Liver (tissue), 8 donors: ENCODE measurements at regions not wholly inside any gene's neighbourhood (a gene's known extent, or its start where the extent isn't known, plus 50 kb on each side); places are given as distances from the start of the nearest gene placed in this dataset.

Experiments used
- DNase-seq: peaks from one replicate; pipeline ENCODE4 v3.0.0-alpha.2; 2017; ENCODE audit warnings: low spot score
- H3K27ac ChIP-seq, 2 donors: one replicate each; pipeline ENCODE4 v1.7.0; 2013; ENCODE audit warnings: inconsistent platforms in 2 of 2, low read length in 2 of 2, control low read depth in 1 of 2, low read depth in 1 of 2, mild to moderate bottlenecking in 1 of 2
- H3K27me3 ChIP-seq, 4 donors: one replicate each; pipeline versions ENCODE4 v1.6.1 to v1.7.0; 2013; ENCODE audit warnings: low read length in 3 of 4, inconsistent platforms in 1 of 4, mild to moderate bottlenecking in 1 of 4, moderate library complexity in 1 of 4; ENCODE audit not compliant: control insufficient read depth in 4 of 4, insufficient read depth in 4 of 4
- H3K36me3 ChIP-seq, 4 donors: one replicate each; pipeline versions ENCODE4 v1.6.1 to v1.7.0; 2013; ENCODE audit warnings: low read length in 3 of 4, mild to moderate bottlenecking in 3 of 4, low read depth in 1 of 4, moderate library complexity in 1 of 4; ENCODE audit not compliant: control insufficient read depth in 4 of 4, insufficient read depth in 3 of 4
- H3K4me1 ChIP-seq, 4 donors: one replicate each; pipeline versions ENCODE4 v1.6.1 to v1.7.0; 2013; ENCODE audit warnings: low read length in 3 of 4, mild to moderate bottlenecking in 3 of 4, moderate library complexity in 1 of 4; ENCODE audit not compliant: control insufficient read depth in 4 of 4, insufficient read depth in 4 of 4
- H3K4me3 ChIP-seq, 3 donors: one replicate each; pipeline versions ENCODE4 v1.6.1 to v1.7.0; 2013; ENCODE audit warnings: low read length in 3 of 3, control low read depth in 1 of 3, low read depth in 1 of 3, mild to moderate bottlenecking in 1 of 3
- H3K9ac ChIP-seq, 2 donors: one replicate each; pipeline ENCODE4 v1.7.0; 2013; ENCODE audit warnings: low read length in 2 of 2, mild to moderate bottlenecking in 2 of 2, moderate library complexity in 2 of 2, control low read depth in 1 of 2, low read depth in 1 of 2
- H3K9me3 ChIP-seq, 4 donors: one replicate each; pipeline versions ENCODE4 v1.6.1 to v1.7.0; 2013; ENCODE audit warnings: low read length in 3 of 4; ENCODE audit not compliant: control insufficient read depth in 4 of 4
- CTCF ChIP-seq: fragments of 150-350 bp; IDR thresholded peaks from 2 replicates; pipeline ENCODE4 v1.5.1; 2017; ENCODE audit warnings: improper control_type of control experiment, low read depth, low read length; ENCODE audit not compliant: missing input control
- EGR1 ChIP-seq, 2 donors: IDR thresholded peaks; 2 replicates each; pipeline ENCODE4 v1.6.1; 2016 to 2018; ENCODE audit warnings: antibody characterized with exemption in 2 of 2, low read depth in 2 of 2
- FOXA1 ChIP-seq: IDR thresholded peaks from 2 replicates; pipeline ENCODE4 v1.6.1; 2016; ENCODE audit warnings: antibody characterized with exemption
- FOXA2 ChIP-seq: IDR thresholded peaks from 2 replicates; pipeline ENCODE4 v1.6.1; 2016; ENCODE audit warnings: antibody characterized with exemption
- GABPA ChIP-seq, 2 donors: IDR thresholded peaks in 1 of 2; conservative IDR thresholded peaks in 1 of 2; 2 replicates each; pipeline ENCODE4 v1.6.1; 2016; ENCODE audit warnings: antibody characterized with exemption in 2 of 2, mild to moderate bottlenecking in 1 of 2, moderate library complexity in 1 of 2
- HNF4A ChIP-seq, 2 donors: conservative IDR thresholded peaks; 2 replicates each; pipeline ENCODE4 v1.6.1; 2016; ENCODE audit warnings: antibody characterized with exemption in 2 of 2, mild to moderate bottlenecking in 2 of 2
- HNF4G ChIP-seq: IDR thresholded peaks from 2 replicates; pipeline ENCODE4 v1.6.1; 2016; ENCODE audit warnings: antibody characterized with exemption
- JUND ChIP-seq, 2 donors: IDR thresholded peaks; 2 replicates each; pipeline ENCODE4 v1.6.1; 2016; ENCODE audit warnings: antibody characterized with exemption in 2 of 2
- MAX ChIP-seq: IDR thresholded peaks from 2 replicates; pipeline ENCODE4 v1.6.1; 2016; ENCODE audit warnings: antibody characterized with exemption
- NR2F2 ChIP-seq: IDR thresholded peaks from 2 replicates; pipeline ENCODE4 v1.6.1; 2016; ENCODE audit warnings: antibody characterized with exemption
- RAD21 ChIP-seq, 2 donors: IDR thresholded peaks; 2 replicates each; pipeline ENCODE4 v1.6.1; 2016; ENCODE audit warnings: antibody characterized with exemption in 2 of 2, mild to moderate bottlenecking in 2 of 2
- REST ChIP-seq: IDR thresholded peaks from 2 replicates; pipeline ENCODE4 v1.6.1; 2016; ENCODE audit warnings: antibody characterized with exemption, mild to moderate bottlenecking
- RXRA ChIP-seq, 2 donors: IDR thresholded peaks; 2 replicates each; pipeline ENCODE4 v1.6.1; 2017 to 2018; ENCODE audit warnings: antibody characterized with exemption in 2 of 2, mild to moderate bottlenecking in 1 of 2
- SP1 ChIP-seq: IDR thresholded peaks from 2 replicates; pipeline ENCODE4 v1.6.1; 2018; ENCODE audit warnings: antibody characterized with exemption, mild to moderate bottlenecking
- TAF1 ChIP-seq: conservative IDR thresholded peaks from 2 replicates; pipeline ENCODE4 v1.6.1; 2016; ENCODE audit warnings: antibody characterized with exemption, mild to moderate bottlenecking
- YY1 ChIP-seq: IDR thresholded peaks from 2 replicates; pipeline ENCODE4 v1.6.1; 2016; ENCODE audit warnings: antibody characterized with exemption, mild to moderate bottlenecking
- ZBTB33 ChIP-seq: IDR thresholded peaks from 2 replicates; pipeline ENCODE4 v1.6.1; 2016; ENCODE audit warnings: antibody characterized with exemption
- WGBS: extraction: QIAGEN DNeasy Blood & Tissue Kit; methylation state at CpG from one replicate; pipeline ENCODE4 v1.1.7; 2013; 5-methylcytosine and 5-hydroxymethylcytosine counted together
- donor health status: healthy.
- donor health status: healthy.
- donor health status: healthy.
- donor health status: healthy.
- donor health status: healthy.

- WGBS = 70% methylated on average over 13 of the region's 13 CpGs
- Histone ChIP-seq H3K4me1 (no peaks in the 10 kb centered on the region), H3K9ac (no peak overlapping the region), H3K4me3 (no peak overlapping the region), H3K36me3 (no peaks in the 10 kb centered on the region), H3K27ac (no peak overlapping the region), H3K27me3 (peaks cover 0 to 2% (median 0%) of the 10 kb centered on the region in 4 donors), H3K9me3 (no peaks in the 10 kb centered on the region)
- TF ChIP-seq NR2F2 = no peak
- no peak for TF ChIP-seq EGR1 (IDR thresholded peaks at IDR 0.05; ENCODE audit: low read depth in 2 of 2)
- TF ChIP-seq HNF4A (conservative IDR thresholded peaks at IDR 0.05) = no peak
- no peak for TF ChIP-seq HNF4G
- no peak for TF ChIP-seq FOXA2
- DNase-seq = no peak
Observed at GRCh38 chr9:84166891-84167290, 173.7 kb downstream of the SLC28A3 start.

- H3K9ac ChIP-seq = no peak overlapping the region
- H3K4me1 ChIP-seq = peaks cover 0 to 1% (median 0%) of the 10 kb centered on the region in 4 donors
- H3K27ac ChIP-seq = no peak overlapping the region
- no peak overlapping the region for H3K4me3 ChIP-seq
- no peaks in the 10 kb centered on the region for H3K9me3 ChIP-seq
- no peaks in the 10 kb centered on the region for H3K36me3 ChIP-seq
- no peak for TF ChIP-seq CTCF
- TF ChIP-seq SP1 = no peak
- no peak for TF ChIP-seq FOXA2
- no peak for TF ChIP-seq REST
- no peak for TF ChIP-seq GABPA (IDR thresholded peaks at IDR 0.05 in 1 of 2, conservative IDR thresholded peaks at IDR 0.05 in 1 of 2)
- no peak for TF ChIP-seq ZBTB33
- TF ChIP-seq MAX = no peak
- TF ChIP-seq RAD21 (IDR thresholded peaks at IDR 0.05) = no peak
- no peak for TF ChIP-seq NR2F2
- TF ChIP-seq HNF4A (conservative IDR thresholded peaks at IDR 0.05) = no peak
- no peak for TF ChIP-seq FOXA1
- TF ChIP-seq RXRA (IDR thresholded peaks at IDR 0.05) = no peak
- TF ChIP-seq YY1 = no peak
- TF ChIP-seq HNF4G = no peak
- TF ChIP-seq JUND (IDR thresholded peaks at IDR 0.05) = no peak
- no peak for TF ChIP-seq TAF1
- H3K27me3 ChIP-seq = no peaks in the 10 kb centered on the region
- no peak for DNase-seq
Observed at GRCh38 chr9:84169240-84169639, 171.3 kb downstream of the SLC28A3 start.
